HEK293 (cell line): ENCODE measurements at regions not wholly inside any gene's neighbourhood (a gene's known extent, or its start where the extent isn't known, plus 50 kb on each side); places are given as distances from the start of the nearest gene placed in this dataset.

Experiments
- CTCF ChIA-PET: fragments of 350-600 bp; formaldehyde crosslinking; extraction: SDS; loops from one replicate; lab custom pipeline; 2021; ENCODE audit warnings: antibody characterized with exemption; lab: Yijun Ruan, JAX
- POLR2A ChIA-PET: fragments of 300-600 bp; formaldehyde crosslinking; extraction: SDS; loops from one replicate; lab custom pipeline; 2020; ENCODE audit warnings: antibody characterized with exemption, inconsistent platforms; lab: Yijun Ruan, JAX
- H3K27ac ChIP-seq: fragments of 200-500 bp; sonication (Bioruptor generic); 2 replicates; pipeline ENCODE4 v1.5.1; 2014; ENCODE audit warnings: low read depth, low read length, control low read depth, inconsistent platforms; ENCODE audit errors: extremely low read depth
- H3K36me3 ChIP-seq, 2 experiments: fragments of 200-500 bp in 1 of 2; sonication (Bioruptor generic) in 1 of 2; 1 replicate in 1 of 2; 2 replicates in 1 of 2; pipeline ENCODE4 v1.5.1; 2014 to 2017; ENCODE audit warnings: inconsistent platforms in 2 of 2, low read length in 2 of 2; ENCODE audit not compliant: control insufficient read depth in 2 of 2, insufficient read depth in 1 of 2
- H3K4me1 ChIP-seq: fragments of 200-500 bp; sonication (Bioruptor generic); 2 replicates; pipeline ENCODE4 v1.5.1; 2014; ENCODE audit warnings: mild to moderate bottlenecking, low read length, inconsistent platforms; ENCODE audit not compliant: control insufficient read depth, insufficient read depth
- H3K4me3 ChIP-seq: 2 replicates; pipeline ENCODE4 v1.5.1; 2011; ENCODE audit warnings: low read depth, mild to moderate bottlenecking, control low read depth, low read length, moderate library complexity
- H3K9me3 ChIP-seq: fragments of 200-500 bp; sonication (Bioruptor generic); 2 replicates; pipeline ENCODE4 v1.5.1; 2014; ENCODE audit warnings: low read depth, low read length, inconsistent platforms; ENCODE audit not compliant: control insufficient read depth, insufficient read depth
- CTCF ChIP-seq: fragments of 450-650 bp; formaldehyde crosslinking; IDR thresholded peaks from 2 replicates; pipeline ENCODE4 v1.5.1; 2016; ENCODE audit warnings: missing biosample characterization, missing genetic modification characterization
- EGR2 ChIP-seq: fragments of 450-650 bp; formaldehyde crosslinking; IDR thresholded peaks from 2 replicates; pipeline ENCODE4 v1.5.1; 2016; ENCODE audit warnings: low read depth, missing biosample characterization, missing genetic modification characterization
- GLIS1 ChIP-seq: fragments of 450-650 bp; formaldehyde crosslinking; IDR thresholded peaks from 2 replicates; pipeline ENCODE4 v1.5.1; 2016; ENCODE audit warnings: missing biosample characterization, missing genetic modification characterization
- GLIS2 ChIP-seq: fragments of 450-650 bp; formaldehyde crosslinking; IDR thresholded peaks from 2 replicates; pipeline ENCODE4 v1.5.1; 2016; ENCODE audit warnings: missing biosample characterization, missing genetic modification characterization
- KLF10 ChIP-seq: fragments of 450-650 bp; IDR thresholded peaks from 2 replicates; pipeline ENCODE4 v1.5.1; 2018; ENCODE audit warnings: missing biosample characterization, mild to moderate bottlenecking, missing genetic modification characterization
- PRDM1 ChIP-seq: fragments of 450-650 bp; formaldehyde crosslinking; IDR thresholded peaks from 2 replicates; pipeline ENCODE4; 2016; ENCODE audit warnings: missing biosample characterization, missing genetic modification characterization
- PRDM10 ChIP-seq: fragments of 450-650 bp; formaldehyde crosslinking; IDR thresholded peaks from 2 replicates; pipeline ENCODE4 v1.5.1; 2016; ENCODE audit warnings: missing biosample characterization, missing genetic modification characterization
- YY2 ChIP-seq: fragments of 450-650 bp; formaldehyde crosslinking; IDR thresholded peaks from 2 replicates; pipeline ENCODE4 v1.5.1; 2016; ENCODE audit warnings: missing biosample characterization, missing genetic modification characterization
- ZBTB21 ChIP-seq: fragments of 450-650 bp; formaldehyde crosslinking; IDR thresholded peaks from 2 replicates; pipeline ENCODE4 v1.5.1; 2017; ENCODE audit warnings: missing biosample characterization, missing genetic modification characterization
- ZBTB49 ChIP-seq: fragments of 450-650 bp; formaldehyde crosslinking; IDR thresholded peaks from 2 replicates; pipeline ENCODE4 v1.5.1; 2016; ENCODE audit warnings: missing biosample characterization, missing genetic modification characterization, low read depth
- ZNF121 ChIP-seq: fragments of 450-650 bp; formaldehyde crosslinking; IDR thresholded peaks from 2 replicates; pipeline ENCODE4 v1.5.1; 2016; ENCODE audit warnings: missing biosample characterization, missing genetic modification characterization
- ZNF174 ChIP-seq: fragments of 450-650 bp; formaldehyde crosslinking; IDR thresholded peaks from 2 replicates; pipeline ENCODE4 v1.5.0; 2017; ENCODE audit warnings: missing biosample characterization, mild to moderate bottlenecking, missing genetic modification characterization
- ZNF2 ChIP-seq: fragments of 450-650 bp; formaldehyde crosslinking; IDR thresholded peaks from 2 replicates; pipeline ENCODE4 v1.5.1; 2016; ENCODE audit warnings: missing biosample characterization, missing genetic modification characterization
- ZNF548 ChIP-seq: fragments of 450-650 bp; formaldehyde crosslinking; IDR thresholded peaks from 2 replicates; pipeline ENCODE4 v1.5.1; 2016; ENCODE audit warnings: missing biosample characterization, missing genetic modification characterization
- ZNF654 ChIP-seq: fragments of 450-650 bp; formaldehyde crosslinking; IDR thresholded peaks from 2 replicates; pipeline ENCODE4 v1.5.1; 2016; ENCODE audit warnings: low read depth, missing biosample characterization, missing genetic modification characterization
- ZNF768 ChIP-seq: fragments of 450-650 bp; formaldehyde crosslinking; IDR thresholded peaks from 2 replicates; pipeline ENCODE4 v1.5.1; 2018; ENCODE audit warnings: missing biosample characterization, mild to moderate bottlenecking, missing genetic modification characterization
- ZSCAN30 ChIP-seq: fragments of 450-650 bp; IDR thresholded peaks from 2 replicates; pipeline ENCODE4 v1.5.1; 2018; ENCODE audit warnings: missing biosample characterization, mild to moderate bottlenecking, missing genetic modification characterization, moderate library complexity
- TF ChIP-seq, protein P1 (sequence below): fragments of 450-650 bp; formaldehyde crosslinking; IDR thresholded peaks from 2 replicates; pipeline ENCODE4 v1.5.1; 2016; ENCODE audit warnings: missing biosample characterization, missing genetic modification characterization

DNA sequence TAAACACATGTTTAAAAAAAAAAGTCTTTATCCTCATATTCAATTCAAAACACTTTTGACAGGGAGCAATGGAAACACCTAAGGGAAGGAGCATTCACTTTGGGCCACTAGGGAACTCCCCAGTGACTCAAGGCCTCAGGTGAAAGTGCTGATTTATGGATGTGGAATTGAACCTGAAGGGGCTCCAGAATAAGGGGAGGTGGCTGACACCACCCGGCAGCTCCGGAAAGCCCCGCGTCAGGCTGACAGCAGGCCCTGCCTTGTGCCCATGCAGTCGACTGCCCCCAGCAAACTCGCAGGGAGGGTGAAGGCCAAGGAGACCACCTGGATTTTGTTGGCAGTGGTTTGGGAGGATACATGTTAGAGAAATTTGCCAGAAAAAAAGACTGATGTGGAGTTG lies 275.3 kb upstream of the NCKAP5 start (continued):
- TF ChIP-seq ZNF548 (no peak), ZBTB49 (no peak)

GRCh38 chr2:133844214-133844892 lies 276.1 kb upstream of the NCKAP5 start:
- Histone ChIP-seq H3K4me1 (no peaks in the 10 kb centered on the region), H3K9me3 (no peaks in the 10 kb centered on the region), H3K36me3 (no peaks in the 10 kb centered on the region), H3K27ac (no peak overlapping the region), H3K4me3 (no peak overlapping the region)
- ChIA-PET CTCF (interaction anchor here (0.6 to 3.0 kb wide), 41 partner anchors 9 to 1495 kb away, joined by 3 to 30 read pairs (median 4); no protein-coding TSS in a partner anchor), POLR2A (interaction anchor here (1.7 kb wide), 1 partner anchor 672 kb away, joined by 5 read pairs; no protein-coding TSS in a partner anchor)
- TF ChIP-seq CTCF (tag by site-specific recombination) (peak; percentile 80), ZNF654 (tag by site-specific recombination) (peak; percentile 92), ZNF768 (tag by site-specific recombination) (peak; percentile 96), PRDM10 (peak; percentile 84), KLF10 (no peak), ZBTB21 (no peak), ZSCAN30 (peak; percentile 55; the same call in 1 of the 2 replicates), ZNF2 (tag by site-specific recombination) (peak; percentile 70)

GRCh38 chr2:133846476-133846875 lies 278.2 kb upstream of the NCKAP5 start:
- CTCF ChIA-PET = interaction anchor here (0.7 kb wide), 2 partner anchors 38 to 1578 kb away, joined by 3 to 4 read pairs; no protein-coding TSS in a partner anchor
- Histone ChIP-seq H3K4me3 (no peak overlapping the region), H3K27ac (no peak overlapping the region), H3K4me1 (no peaks in the 10 kb centered on the region), H3K9me3 (no peaks in the 10 kb centered on the region), H3K36me3 (no peaks in the 10 kb centered on the region)
- TF ChIP-seq GLIS2 (tag by site-specific recombination) (no peak), GLIS1 (tag by site-specific recombination) (no peak)
- POLR2A ChIA-PET = no interaction called here

GRCh38 chr2:133847591-133847990 lies 279.3 kb upstream of the NCKAP5 start:
- CTCF ChIA-PET = no interaction called here
- H3K36me3 ChIP-seq = no peaks in the 10 kb centered on the region
- no peaks in the 10 kb centered on the region for H3K4me1 ChIP-seq
- H3K9me3 ChIP-seq = no peaks in the 10 kb centered on the region
- POLR2A ChIA-PET = no interaction called here
- no peak overlapping the region for H3K4me3 ChIP-seq
- no peak overlapping the region for H3K27ac ChIP-seq
- no peak for TF ChIP-seq EGR2 (tag by site-specific recombination)
- TF ChIP-seq, protein P1, sequence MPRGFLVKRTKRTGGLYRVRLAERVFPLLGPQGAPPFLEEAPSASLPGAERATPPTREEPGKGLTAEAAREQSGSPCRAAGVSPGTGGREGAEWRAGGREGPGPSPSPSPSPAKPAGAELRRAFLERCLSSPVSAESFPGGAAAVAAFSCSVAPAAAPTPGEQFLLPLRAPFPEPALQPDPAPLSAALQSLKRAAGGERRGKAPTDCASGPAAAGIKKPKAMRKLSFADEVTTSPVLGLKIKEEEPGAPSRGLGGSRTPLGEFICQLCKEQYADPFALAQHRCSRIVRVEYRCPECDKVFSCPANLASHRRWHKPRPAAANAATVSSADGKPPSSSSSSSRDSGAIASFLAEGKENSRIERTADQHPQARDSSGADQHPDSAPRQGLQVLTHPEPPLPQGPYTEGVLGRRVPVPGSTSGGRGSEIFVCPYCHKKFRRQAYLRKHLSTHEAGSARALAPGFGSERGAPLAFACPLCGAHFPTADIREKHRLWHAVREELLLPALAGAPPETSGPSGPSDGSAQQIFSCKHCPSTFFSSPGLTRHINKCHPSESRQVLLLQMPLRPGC (tag by site-specific recombination) = no peak
- no peak for TF ChIP-seq ZNF174 (tag by site-specific recombination)
- TF ChIP-seq ZNF121 = no peak
- no peak for TF ChIP-seq YY2
- no peak for TF ChIP-seq PRDM1 (tag by site-specific recombination)
- TF ChIP-seq ZBTB49 = no peak
